A673 (cell line): ENCODE measurements at regions not wholly inside any gene's neighbourhood (a gene's known extent, or its start where the extent isn't known, plus 50 kb on each side); places are given as distances from the start of the nearest gene placed in this dataset.

Experiments used
- BruUV-seq: library from RNA; stranded (reverse); fragments of 400-500 nt; replicated peaks from 2 replicates; lab custom pipeline; 2021; lab: Mats Ljungman, UMichigan
- CTCF ChIA-PET: fragments of 300-600 bp; sonication (Branson Sonifier 250); formaldehyde crosslinking; loops from one replicate; lab custom pipeline; 2022; ENCODE audit warnings: antibody characterized with exemption; lab: Charles Lee
- POLR2A ChIA-PET: fragments of 300-600 bp; sonication (Branson Sonifier 250); formaldehyde crosslinking; loops from one replicate; lab custom pipeline; 2022; ENCODE audit warnings: antibody characterized with exemption; ENCODE audit not compliant: low non-redundant PET; lab: Charles Lee
- DNase-seq: peaks from one replicate; pipeline ENCODE4 v3.0.0-alpha.2; 2015; ENCODE audit warnings: low spot score
- H3K27ac ChIP-seq: fragments of 200-600 bp; sonication (generic); 2 replicates; pipeline ENCODE4 v1.5.1; 2016; ENCODE audit warnings: mixed run types, low read depth, mild to moderate bottlenecking, mixed read lengths, antibody characterized with exemption, low read length; ENCODE audit not compliant: poor library complexity, severe bottlenecking
- H3K27me3 ChIP-seq: fragments of 200-600 bp; sonication (generic); replicated peaks from 2 replicates; pipeline ENCODE4 v1.6.1; 2017; ENCODE audit warnings: mixed run types, low read depth, mild to moderate bottlenecking, mixed read lengths, antibody characterized with exemption, low read length; ENCODE audit not compliant: insufficient read depth, poor library complexity
- H3K36me3 ChIP-seq: fragments of 200-600 bp; sonication (generic); 2 replicates; pipeline ENCODE4 v1.6.1; 2016; ENCODE audit warnings: mixed run types, mild to moderate bottlenecking, mixed read lengths, antibody characterized with exemption, low read length; ENCODE audit not compliant: insufficient read depth, poor library complexity, severe bottlenecking
- H3K4me1 ChIP-seq: fragments of 200-600 bp; sonication (generic); 2 replicates; pipeline ENCODE4 v1.6.1; 2017; ENCODE audit warnings: mixed run types, mild to moderate bottlenecking, mixed read lengths, antibody characterized with exemption, low read length; ENCODE audit not compliant: insufficient read depth, poor library complexity, severe bottlenecking
- H3K4me3 ChIP-seq: fragments of 200-600 bp; sonication (generic); 2 replicates; pipeline ENCODE4 v1.5.1; 2016; ENCODE audit warnings: low read depth, mixed run types, mild to moderate bottlenecking, mixed read lengths, low read length; ENCODE audit not compliant: poor library complexity, severe bottlenecking
- H3K9me3 ChIP-seq: fragments of 200-600 bp; sonication (generic); 2 replicates; pipeline ENCODE4 v1.6.1; 2016; ENCODE audit warnings: mixed run types, low read depth, mild to moderate bottlenecking, mixed read lengths, antibody characterized with exemption, low read length; ENCODE audit not compliant: poor library complexity, severe bottlenecking
- CTCF ChIP-seq: fragments of 300-800, 200-600 bp; sonication (generic); conservative IDR thresholded peaks from 2 replicates; pipeline ENCODE4 v1.5.1; 2017; ENCODE audit warnings: low read depth, mild to moderate bottlenecking, antibody characterized with exemption, low read length, moderate library complexity, mixed read lengths
- EZH2 ChIP-seq: fragments of 200-600 bp; sonication (generic); IDR thresholded peaks from 2 replicates; pipeline ENCODE4 v1.6.1; 2017; ENCODE audit warnings: borderline replicate concordance, low read depth, mild to moderate bottlenecking, mixed read lengths, antibody characterized with exemption, low read length; ENCODE audit not compliant: poor library complexity, severe bottlenecking
- intact Hi-C: fragments of 100-400 bp; cut with micrococcal nuclease; formaldehyde crosslinking; loops from one replicate; pipeline ENCODE4 v1.10.0; 2022; ENCODE audit not compliant: unreplicated experiment

DNA sequence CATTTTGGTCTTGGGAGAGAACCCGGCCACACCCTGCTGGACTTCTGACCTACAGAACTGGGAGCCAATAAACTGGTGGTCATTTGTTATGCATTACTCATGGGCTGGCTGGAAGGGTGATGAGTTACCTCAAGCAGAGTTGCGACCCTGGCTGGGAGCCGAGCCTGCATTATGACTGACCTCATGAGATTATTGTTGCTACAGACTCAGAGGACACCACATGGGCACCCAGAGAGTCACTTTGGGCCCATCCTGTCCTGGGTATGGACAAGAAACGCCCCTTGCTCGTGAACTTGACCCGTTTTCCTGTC is 531.7 kb downstream of the TBC1D22A start:
- DNase-seq = no peak
- H3K4me3 ChIP-seq = no peak overlapping the region
- POLR2A ChIA-PET = no interaction called here
- TF ChIP-seq CTCF (no peak), EZH2 (no peak)
- H3K27ac ChIP-seq = no peak overlapping the region
- CTCF ChIA-PET = no interaction called here
- no peaks in the 10 kb centered on the region for H3K9me3 ChIP-seq
- intact Hi-C loops = no loop called here
- no TSS peak for BruUV-seq
- no peaks in the 10 kb centered on the region for H3K36me3 ChIP-seq
- H3K4me1 ChIP-seq = no peaks in the 10 kb centered on the region
- peaks cover 38% of the 10 kb centered on the region for H3K27me3 ChIP-seq

DNA sequence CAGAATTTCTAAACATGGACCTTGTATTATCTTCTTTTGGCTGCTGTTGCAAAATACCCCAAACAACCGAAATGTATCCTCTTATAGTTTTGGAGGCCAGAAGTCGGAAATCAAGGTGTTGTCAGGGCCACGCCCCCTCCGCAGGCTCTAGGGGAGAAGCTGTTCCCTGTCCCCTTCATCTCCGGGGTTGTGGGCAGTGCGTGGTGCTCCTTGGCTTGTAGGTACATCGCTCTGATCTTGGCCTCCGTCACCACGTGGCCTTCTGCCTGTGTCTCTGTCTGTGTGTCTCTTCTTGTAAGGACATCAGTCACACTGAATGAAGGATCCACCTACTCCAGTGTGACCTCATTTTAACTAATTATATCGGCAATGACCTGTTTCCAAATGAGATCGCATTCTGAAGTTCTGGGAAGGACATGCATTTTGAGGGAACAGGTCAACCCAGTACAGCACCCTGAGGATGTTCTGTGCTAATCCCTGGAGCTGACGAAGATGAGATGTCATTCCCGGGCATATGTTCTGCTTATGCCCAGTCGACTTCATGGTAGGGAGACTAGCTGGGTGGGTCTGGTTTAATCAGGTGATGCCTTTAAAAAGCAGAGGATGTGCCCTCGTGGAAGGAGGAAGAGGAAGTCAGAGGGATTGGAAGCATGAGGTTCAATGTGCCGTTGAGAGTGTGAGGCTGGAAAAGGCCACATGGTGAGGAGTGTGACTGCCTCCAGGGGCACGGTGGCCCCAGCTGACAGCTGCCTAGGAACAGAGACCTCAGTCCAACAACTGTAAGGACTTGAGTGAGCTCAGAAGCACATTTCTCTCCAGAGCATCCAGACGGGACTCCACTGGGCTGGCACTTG is 531.1 kb downstream of the TBC1D22A start:
- H3K36me3 ChIP-seq = no peaks in the 10 kb centered on the region
- CTCF ChIA-PET = no interaction called here
- POLR2A ChIA-PET = no interaction called here
- intact Hi-C loops = no loop called here
- H3K27me3 ChIP-seq = peaks cover 38% of the 10 kb centered on the region
- no peak overlapping the region for H3K4me3 ChIP-seq
- no peak for DNase-seq
- no peaks in the 10 kb centered on the region for H3K4me1 ChIP-seq
- TF ChIP-seq CTCF = no peak
- TF ChIP-seq EZH2 = no peak
- BruUV-seq = no TSS peak
- H3K9me3 ChIP-seq = no peaks in the 10 kb centered on the region
- no peak overlapping the region for H3K27ac ChIP-seq

DNA sequence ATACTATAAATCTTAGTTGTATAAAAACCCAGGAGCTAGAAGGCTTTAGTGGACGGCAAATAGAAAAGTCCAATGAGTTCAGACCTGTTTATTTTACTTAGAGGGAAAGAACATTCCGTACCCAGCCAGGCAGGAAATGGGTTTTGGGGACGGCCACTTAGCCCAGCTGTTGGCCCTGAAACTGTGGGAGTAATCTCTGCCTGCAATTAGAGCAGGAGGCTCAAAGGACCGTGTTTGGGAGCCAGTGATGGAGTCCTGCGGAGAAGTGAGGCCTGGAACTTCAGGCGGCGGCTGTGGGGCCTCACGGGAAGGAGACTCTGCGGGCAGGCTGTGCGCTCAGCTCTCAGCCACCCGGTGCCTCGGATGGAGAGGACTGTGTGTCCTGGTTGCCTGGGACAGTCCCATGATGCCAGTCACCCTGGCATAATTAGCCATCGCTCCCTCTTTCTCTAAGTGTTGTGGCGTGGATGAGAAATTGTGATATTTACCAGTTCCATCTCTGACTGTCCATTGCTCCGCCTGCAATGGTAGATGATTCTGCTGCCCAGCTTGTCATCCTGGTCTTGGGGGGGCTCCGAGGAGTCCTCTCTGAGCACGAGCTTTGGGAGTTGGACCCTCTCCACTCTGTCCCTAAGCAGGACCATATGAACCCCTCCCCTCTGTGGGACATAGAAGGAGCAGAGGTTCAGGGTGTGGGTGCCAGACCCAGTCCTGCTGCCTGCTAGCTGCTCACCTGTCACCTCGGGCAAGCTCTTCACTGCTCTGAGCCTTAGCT is 530.3 kb downstream of the TBC1D22A start:
- H3K27ac ChIP-seq = no peak overlapping the region
- BruUV-seq = no TSS peak
- POLR2A ChIA-PET = no interaction called here
- intact Hi-C loops = no loop called here
- no peaks in the 10 kb centered on the region for H3K9me3 ChIP-seq
- no peaks in the 10 kb centered on the region for H3K4me1 ChIP-seq
- no peaks in the 10 kb centered on the region for H3K36me3 ChIP-seq
- DNase-seq = no peak
- H3K27me3 ChIP-seq = peaks cover 38% of the 10 kb centered on the region
- H3K4me3 ChIP-seq = no peak overlapping the region
- CTCF ChIA-PET = no interaction called here
- no peak for TF ChIP-seq CTCF
- TF ChIP-seq EZH2 = no peak
